ENCODE measurements at regions not wholly inside any gene's neighbourhood (a gene's known extent, or its start where the extent isn't known, plus 50 kb on each side); places are given as distances from the start of the nearest gene placed in this dataset.

DNA sequence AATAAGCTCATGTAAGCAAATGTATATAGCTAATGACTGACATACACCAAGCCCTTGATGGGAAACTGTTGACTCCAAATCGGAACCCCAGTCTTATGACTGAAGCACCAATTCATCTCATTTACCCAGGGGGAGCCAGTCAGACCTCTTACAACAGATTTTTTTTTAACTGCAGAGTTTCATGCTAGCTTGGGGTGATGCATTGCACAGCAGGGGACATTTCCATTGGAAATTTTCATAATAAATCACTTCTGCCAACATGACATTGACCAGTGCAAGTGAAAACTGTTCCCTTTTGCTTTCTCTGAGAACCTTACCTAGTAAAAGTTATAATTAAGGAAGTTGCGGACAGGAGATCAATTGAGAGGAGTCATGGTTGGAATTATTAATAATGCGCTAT lies 137.0 kb upstream of the VWC2 start:
- TF ChIP-seq POLR2A (IDR thresholded peaks at IDR 0.05), result no peak
- TF ChIP-seq, protein P1, sequence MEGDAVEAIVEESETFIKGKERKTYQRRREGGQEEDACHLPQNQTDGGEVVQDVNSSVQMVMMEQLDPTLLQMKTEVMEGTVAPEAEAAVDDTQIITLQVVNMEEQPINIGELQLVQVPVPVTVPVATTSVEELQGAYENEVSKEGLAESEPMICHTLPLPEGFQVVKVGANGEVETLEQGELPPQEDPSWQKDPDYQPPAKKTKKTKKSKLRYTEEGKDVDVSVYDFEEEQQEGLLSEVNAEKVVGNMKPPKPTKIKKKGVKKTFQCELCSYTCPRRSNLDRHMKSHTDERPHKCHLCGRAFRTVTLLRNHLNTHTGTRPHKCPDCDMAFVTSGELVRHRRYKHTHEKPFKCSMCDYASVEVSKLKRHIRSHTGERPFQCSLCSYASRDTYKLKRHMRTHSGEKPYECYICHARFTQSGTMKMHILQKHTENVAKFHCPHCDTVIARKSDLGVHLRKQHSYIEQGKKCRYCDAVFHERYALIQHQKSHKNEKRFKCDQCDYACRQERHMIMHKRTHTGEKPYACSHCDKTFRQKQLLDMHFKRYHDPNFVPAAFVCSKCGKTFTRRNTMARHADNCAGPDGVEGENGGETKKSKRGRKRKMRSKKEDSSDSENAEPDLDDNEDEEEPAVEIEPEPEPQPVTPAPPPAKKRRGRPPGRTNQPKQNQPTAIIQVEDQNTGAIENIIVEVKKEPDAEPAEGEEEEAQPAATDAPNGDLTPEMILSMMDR (IDR thresholded peaks at IDR 0.05), result no peak
